ENCODE measurements at regions not wholly inside any gene's neighbourhood (a gene's known extent, or its start where the extent isn't known, plus 50 kb on each side); places are given as distances from the start of the nearest gene placed in this dataset.

DNA sequence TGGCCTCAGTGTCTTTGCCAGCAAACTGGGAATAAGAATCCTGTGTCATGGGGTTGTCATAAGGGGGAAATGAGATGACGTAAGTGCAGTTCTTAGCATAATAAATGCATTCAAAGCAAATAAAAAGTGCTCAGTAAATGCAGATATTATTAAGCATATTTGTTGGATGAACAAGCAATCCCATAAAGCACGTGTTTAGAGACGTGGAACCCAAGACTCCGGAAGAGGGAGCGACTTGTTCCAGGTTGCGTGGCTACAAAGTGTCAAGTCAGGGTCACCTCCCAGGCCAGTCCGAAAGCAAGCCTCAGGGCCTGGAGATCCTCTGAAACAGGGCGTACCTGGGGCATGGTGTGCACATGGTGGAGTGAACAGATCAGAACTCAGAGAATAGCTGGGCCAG lies 58.0 kb upstream of the LAPTM5 start:
- TF ChIP-seq, protein P1, sequence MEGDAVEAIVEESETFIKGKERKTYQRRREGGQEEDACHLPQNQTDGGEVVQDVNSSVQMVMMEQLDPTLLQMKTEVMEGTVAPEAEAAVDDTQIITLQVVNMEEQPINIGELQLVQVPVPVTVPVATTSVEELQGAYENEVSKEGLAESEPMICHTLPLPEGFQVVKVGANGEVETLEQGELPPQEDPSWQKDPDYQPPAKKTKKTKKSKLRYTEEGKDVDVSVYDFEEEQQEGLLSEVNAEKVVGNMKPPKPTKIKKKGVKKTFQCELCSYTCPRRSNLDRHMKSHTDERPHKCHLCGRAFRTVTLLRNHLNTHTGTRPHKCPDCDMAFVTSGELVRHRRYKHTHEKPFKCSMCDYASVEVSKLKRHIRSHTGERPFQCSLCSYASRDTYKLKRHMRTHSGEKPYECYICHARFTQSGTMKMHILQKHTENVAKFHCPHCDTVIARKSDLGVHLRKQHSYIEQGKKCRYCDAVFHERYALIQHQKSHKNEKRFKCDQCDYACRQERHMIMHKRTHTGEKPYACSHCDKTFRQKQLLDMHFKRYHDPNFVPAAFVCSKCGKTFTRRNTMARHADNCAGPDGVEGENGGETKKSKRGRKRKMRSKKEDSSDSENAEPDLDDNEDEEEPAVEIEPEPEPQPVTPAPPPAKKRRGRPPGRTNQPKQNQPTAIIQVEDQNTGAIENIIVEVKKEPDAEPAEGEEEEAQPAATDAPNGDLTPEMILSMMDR (conservative IDR thresholded peaks at IDR 0.05; ENCODE audit: low read depth, low read length): no peak
- no peak for TF ChIP-seq EZH2 (IDR thresholded peaks at IDR 0.05; ENCODE audit: borderline replicate concordance, low read depth, low read length, poor library complexity, severe bottlenecking)
